HCT116 (cell line): ENCODE measurements at regions not wholly inside any gene's neighbourhood (a gene's known extent, or its start where the extent isn't known, plus 50 kb on each side); places are given as distances from the start of the nearest gene placed in this dataset.

Experiments used
- ATAC-seq: fragments of 200-7000 bp; cut with Tn5 transposase; 2 replicates; pipeline ENCODE4 v1.9.1; 2020; ENCODE audit warnings: mild to moderate bottlenecking, moderate library complexity
- BruUV-seq: library from RNA; stranded (reverse); fragments of 400-500 nt; replicated peaks from 2 replicates; lab custom pipeline; 2021; lab: Mats Ljungman, UMichigan
- CTCF ChIA-PET: fragments of 300-600 bp; sonication (Branson Sonifier 250); formaldehyde crosslinking; loops from one replicate; lab custom pipeline; 2021; ENCODE audit warnings: antibody characterized with exemption; lab: Charles Lee
- POLR2A ChIA-PET: fragments of 300-600, 350-600 bp; sonication (Branson Sonifier 250); formaldehyde crosslinking; loops from one replicate; lab custom pipeline; 2021; ENCODE audit warnings: antibody characterized with exemption; lab: Charles Lee
- RAD21 ChIA-PET, 2 experiments: fragments of 300-600 bp; sonication (Branson Sonifier 250); formaldehyde crosslinking; loops; one replicate each; lab custom pipeline; 2023; ENCODE audit warnings: low total read pairs in 2 of 2; ENCODE audit not compliant: uncharacterized antibody in 2 of 2, unreplicated experiment in 2 of 2, low non-redundant PET in 1 of 2; lab: Charles Lee
- DNase-seq: peaks from one replicate; pipeline ENCODE4 v3.0.0-alpha.2; 2010; ENCODE audit warnings: low read depth, low spot score
- H2AFZ ChIP-seq: fragments of 200-600 bp; shearing (Covaris generic), sonication (generic); 2 replicates; pipeline ENCODE4 v1.6.1; 2017; ENCODE audit warnings: low read depth, mixed run types, mixed read lengths, antibody characterized with exemption, low read length; ENCODE audit not compliant: poor library complexity, severe bottlenecking
- H3K27ac ChIP-seq: 2 replicates; pipeline ENCODE4 v1.5.1; 2012; ENCODE audit warnings: low read depth, low read length
- H3K27me3 ChIP-seq: fragments of 200-600 bp; sonication (generic); 2 replicates; pipeline ENCODE4 v1.6.1; 2016; ENCODE audit warnings: mixed run types, low read length, mixed read lengths; ENCODE audit not compliant: insufficient read depth
- H3K36me3 ChIP-seq, 2 experiments: fragments of 200-500 bp in 1 of 2; fragments of 200-600 bp in 1 of 2; sonication (Bioruptor generic) in 1 of 2; sonication (generic) in 1 of 2; 2 replicates each; pipeline versions ENCODE4 v1.5.1 to v1.6.1; 2014 to 2016; ENCODE audit warnings: low read length in 2 of 2, inconsistent platforms in 1 of 2, mixed read lengths in 1 of 2, mixed run types in 1 of 2; ENCODE audit not compliant: insufficient read depth in 2 of 2, control insufficient read depth in 1 of 2
- H3K4me1 ChIP-seq, 2 experiments: fragments of 200-600 bp in 1 of 2; sonication (generic) in 1 of 2; 2 replicates each; pipeline versions ENCODE4 v1.5.1 to v1.6.1; 2012 to 2017; ENCODE audit warnings: low read length in 2 of 2, inconsistent platforms in 1 of 2, mild to moderate bottlenecking in 1 of 2, mixed read lengths in 1 of 2, mixed run types in 1 of 2, moderate library complexity in 1 of 2; ENCODE audit not compliant: insufficient read depth in 2 of 2, control insufficient read depth in 1 of 2
- H3K4me2 ChIP-seq: fragments of 200-600 bp; sonication (generic); 2 replicates; pipeline ENCODE4 v1.6.1; 2017; ENCODE audit warnings: mixed run types, low read length, mixed read lengths
- H3K4me3 ChIP-seq, 2 experiments: fragments of 200-600 bp in 1 of 2; sonication (generic) in 1 of 2; replicated peaks in 1 of 2; 2 replicates each; pipeline ENCODE4 v1.5.1; 2011 to 2016; ENCODE audit warnings: low read length in 2 of 2, control low read depth in 1 of 2, low read depth in 1 of 2, mild to moderate bottlenecking in 1 of 2, mixed read lengths in 1 of 2, mixed run types in 1 of 2
- H3K79me2 ChIP-seq: fragments of 200-600 bp; sonication (generic); 2 replicates; pipeline ENCODE4 v1.6.1; 2017; ENCODE audit warnings: mild to moderate bottlenecking, mixed run types, low read length, moderate library complexity, mixed read lengths; ENCODE audit not compliant: insufficient read depth
- H3K9ac ChIP-seq: fragments of 200-600 bp; sonication (generic); 2 replicates; pipeline ENCODE4 v1.6.1; 2016; ENCODE audit warnings: low read length, mixed read lengths
- H3K9me2 ChIP-seq: fragments of 200-600 bp; sonication (generic), shearing (Covaris generic); 2 replicates; pipeline ENCODE4 v1.6.1; 2017; ENCODE audit warnings: mixed run types, mild to moderate bottlenecking, moderate library complexity; ENCODE audit not compliant: insufficient read depth
- H3K9me3 ChIP-seq, 2 experiments: fragments of 200-500 bp in 1 of 2; fragments of 200-600 bp in 1 of 2; sonication (Bioruptor generic) in 1 of 2; sonication (generic) in 1 of 2; 2 replicates each; pipeline ENCODE4 v1.6.1; 2014 to 2017; ENCODE audit warnings: low read length in 2 of 2, mixed read lengths in 2 of 2, inconsistent platforms in 1 of 2, low read depth in 1 of 2, mild to moderate bottlenecking in 1 of 2, mixed run types in 1 of 2, moderate library complexity in 1 of 2; ENCODE audit not compliant: control insufficient read depth in 1 of 2, insufficient read depth in 1 of 2
- H4K20me1 ChIP-seq: fragments of 200-600 bp; sonication (generic), shearing (Covaris generic); 2 replicates; pipeline ENCODE4 v1.6.1; 2017; ENCODE audit warnings: mixed run types, mild to moderate bottlenecking, moderate library complexity; ENCODE audit not compliant: insufficient read depth
- ATF3 ChIP-seq: IDR thresholded peaks from 2 replicates; pipeline ENCODE4 v1.6.1; 2012
- CBX3 ChIP-seq: IDR thresholded peaks from 2 replicates; pipeline ENCODE4 v1.6.1; 2012; ENCODE audit warnings: low read depth
- CEBPB ChIP-seq: IDR thresholded peaks from 2 replicates; pipeline ENCODE4 v1.6.1; 2012; ENCODE audit warnings: low read depth
- EGR1 ChIP-seq: IDR thresholded peaks from 2 replicates; pipeline ENCODE4 v1.6.1; 2012; ENCODE audit warnings: low read depth
- JUND ChIP-seq: IDR thresholded peaks from 2 replicates; pipeline ENCODE4 v1.6.1; 2012
- POLR2A ChIP-seq: IDR thresholded peaks from 2 replicates; pipeline ENCODE4 v1.7.0; 2011; ENCODE audit warnings: borderline replicate concordance; ENCODE audit not compliant: insufficient read depth, insufficient read length; ENCODE audit errors: extremely low read depth
- ZBTB33 ChIP-seq: IDR thresholded peaks from 2 replicates; pipeline ENCODE4 v1.6.1; 2011; ENCODE audit warnings: mild to moderate bottlenecking, low read length, moderate library complexity; ENCODE audit not compliant: insufficient replicate concordance; ENCODE audit errors: extremely low read depth
- intact Hi-C: fragments of 100-400 bp; cut with micrococcal nuclease; formaldehyde crosslinking; loops from 2 replicates; pipeline ENCODE4 v1.10.0; 2022

DNA sequence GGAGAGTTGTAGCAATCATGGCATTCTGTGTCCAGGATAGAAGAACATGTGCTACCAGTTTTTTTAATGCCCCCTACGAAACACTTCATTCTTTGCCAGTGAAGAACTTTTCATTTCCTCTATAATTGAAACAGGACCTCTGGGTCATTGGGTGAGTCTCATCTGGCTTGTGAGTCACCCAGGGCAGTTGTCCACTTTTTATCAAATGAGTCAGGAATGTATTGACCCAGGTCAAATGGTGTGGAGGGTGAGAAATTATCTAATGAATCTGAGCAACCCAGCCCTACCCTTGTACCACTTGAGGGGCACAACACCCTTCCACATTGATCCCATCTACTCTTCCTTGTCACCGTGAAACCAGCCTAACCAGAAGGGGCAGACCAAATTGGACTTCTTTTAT, 417.3 kb upstream of the PROX1 start (continued):
- TF ChIP-seq JUND = peak; percentile 59

GRCh38 chr1:213571419-213571818, 416.4 kb upstream of the PROX1 start:
- TF ChIP-seq CBX3 = no peak
- TF ChIP-seq POLR2A = no peak
- TF ChIP-seq EGR1 = no peak
- TF ChIP-seq ZBTB33 = no peak
- no peak for TF ChIP-seq CEBPB
- no peak for TF ChIP-seq JUND
- no peak for TF ChIP-seq ATF3
- Histone ChIP-seq H3K9me3 (no peaks in the 10 kb centered on the region), H4K20me1 (no peaks in the 10 kb centered on the region), H3K27ac (no peak overlapping the region), H3K9me2 (no peaks in the 10 kb centered on the region), H3K27me3 (peaks cover 7% of the 10 kb centered on the region; the same call in 1 of the 2 replicates), H3K36me3 (no peaks in the 10 kb centered on the region), H3K4me2 (no peak overlapping the region), H3K79me2 (no peaks in the 10 kb centered on the region), H3K9ac (no peak overlapping the region), H3K4me3 (no peak overlapping the region), H3K4me1 (peaks cover 0 to 21% of the 10 kb centered on the region in 2 experiments; a peak in 2 of 4 replicates), H2AFZ (no peak overlapping the region)
- ATAC-seq = no peak
- intact Hi-C loops = no loop called here
- no TSS peak for BruUV-seq
- POLR2A ChIA-PET = no interaction called here
- CTCF ChIA-PET = no interaction called here
- no peak for DNase-seq
- RAD21 ChIA-PET = no interaction called here
